ENCODE measurements at regions not wholly inside any gene's neighbourhood (a gene's known extent, or its start where the extent isn't known, plus 50 kb on each side); places are given as distances from the start of the nearest gene placed in this dataset.
"Not testable (repeated sequence)": the region's sequence is repeated elsewhere in the genome, so short reads cannot be mapped to it uniquely, and the experiment has no call there.

GRCh38 chr3:181919375-181919774 lies 207.7 kb downstream of the SOX2 start:
- DNase-seq (ENCODE audit: low read depth in 2 of 2) = no peak

- DNase-seq (ENCODE audit: low read depth in 2 of 2) = no peak
These were observed 208.7 kb downstream of the SOX2 start for GRCh38 chr3:181920409-181920808.

GRCh38 chr3:181921220-181921619 lies 209.5 kb downstream of the SOX2 start:
- DNase-seq (ENCODE audit: low read depth in 2 of 2) = no peak

- not testable (repeated sequence) for DNase-seq (ENCODE audit: low read depth in 2 of 2)
These were observed 214.1 kb downstream of the SOX2 start for GRCh38 chr3:181925841-181926240.

GRCh38 chr3:181929501-181929900 lies 217.8 kb downstream of the SOX2 start:
- no peak for DNase-seq (ENCODE audit: low read depth in 2 of 2)

- no peak for DNase-seq (ENCODE audit: low read depth in 2 of 2)
These were observed 218.4 kb downstream of the SOX2 start for GRCh38 chr3:181930105-181930504.

GRCh38 chr3:181932039-181932438 lies 220.3 kb downstream of the SOX2 start:
- no peak for DNase-seq (ENCODE audit: low read depth in 2 of 2)

- DNase-seq (ENCODE audit: low read depth in 2 of 2) = no peak
These were observed 221.4 kb downstream of the SOX2 start for GRCh38 chr3:181933052-181933618.

GRCh38 chr3:181935915-181936314 lies 224.2 kb downstream of the SOX2 start:
- DNase-seq (ENCODE audit: low read depth in 2 of 2) = no peak

- DNase-seq (ENCODE audit: low read depth in 2 of 2) = no peak
These were observed 225.0 kb downstream of the SOX2 start for GRCh38 chr3:181936774-181937173.

GRCh38 chr3:181938580-181938979 lies 226.9 kb downstream of the SOX2 start:
- not testable (repeated sequence) for DNase-seq (ENCODE audit: low read depth in 2 of 2)

GRCh38 chr3:181940703-181941102 lies 229.0 kb downstream of the SOX2 start:
- DNase-seq (ENCODE audit: low read depth in 2 of 2) = no peak

- no peak for DNase-seq (ENCODE audit: low read depth in 2 of 2)
These were observed 229.5 kb downstream of the SOX2 start for GRCh38 chr3:181941250-181941649.

GRCh38 chr3:181943285-181943684 lies 231.6 kb downstream of the SOX2 start:
- DNase-seq (ENCODE audit: low read depth in 2 of 2) = no peak

GRCh38 chr3:181947606-181948005 lies 235.9 kb downstream of the SOX2 start:
- DNase-seq (ENCODE audit: low read depth in 2 of 2) = no peak

- DNase-seq (ENCODE audit: low read depth in 2 of 2) = no peak
These were observed 236.6 kb downstream of the SOX2 start for GRCh38 chr3:181948286-181948685.

- DNase-seq (ENCODE audit: low read depth in 2 of 2) = no peak
These were observed 240.5 kb downstream of the SOX2 start for GRCh38 chr3:181952221-181952620.

- no peak for DNase-seq (ENCODE audit: low read depth in 2 of 2)
These were observed 241.2 kb downstream of the SOX2 start for GRCh38 chr3:181952929-181953328.

GRCh38 chr3:181955566-181955965 lies 243.8 kb downstream of the SOX2 start:
- DNase-seq (ENCODE audit: low read depth in 2 of 2) = no peak

- no peak for DNase-seq (ENCODE audit: low read depth in 2 of 2)
These were observed 244.4 kb downstream of the SOX2 start for GRCh38 chr3:181956122-181956521.

GRCh38 chr3:181966393-181966792 lies 254.7 kb downstream of the SOX2 start:
- DNase-seq (ENCODE audit: low read depth in 2 of 2) = no peak

GRCh38 chr3:181969925-181970324 lies 258.2 kb downstream of the SOX2 start:
- DNase-seq (ENCODE audit: low read depth in 2 of 2) = no peak

GRCh38 chr3:181971424-181971823 lies 259.7 kb downstream of the SOX2 start:
- DNase-seq (ENCODE audit: low read depth in 2 of 2) = no peak

GRCh38 chr3:181974198-181974597 lies 262.5 kb downstream of the SOX2 start:
- no peak for DNase-seq (ENCODE audit: low read depth in 2 of 2)
